Choroid plexus epithelial cell (primary cell): ENCODE measurements at regions not wholly inside any gene's neighbourhood (a gene's known extent, or its start where the extent isn't known, plus 50 kb on each side); places are given as distances from the start of the nearest gene placed in this dataset.

Experiments used
- DNase-seq: peaks from one replicate; pipeline ENCODE4 v3.0.0-alpha.2; 2010; ENCODE audit warnings: low read depth
- H3K4me3 ChIP-seq: 2 replicates; pipeline ENCODE4 v1.5.1; 2011; ENCODE audit warnings: low read depth, mild to moderate bottlenecking, control low read depth, low read length, moderate library complexity
- TF ChIP-seq, protein P1 (sequence below): conservative IDR thresholded peaks from 2 replicates; pipeline ENCODE4 v1.5.1; 2011; ENCODE audit warnings: low read depth, mild to moderate bottlenecking, control low read depth, inconsistent platforms, low read length, moderate library complexity

- no peak overlapping the region for H3K4me3 ChIP-seq
- DNase-seq: no peak
- TF ChIP-seq, protein P1, sequence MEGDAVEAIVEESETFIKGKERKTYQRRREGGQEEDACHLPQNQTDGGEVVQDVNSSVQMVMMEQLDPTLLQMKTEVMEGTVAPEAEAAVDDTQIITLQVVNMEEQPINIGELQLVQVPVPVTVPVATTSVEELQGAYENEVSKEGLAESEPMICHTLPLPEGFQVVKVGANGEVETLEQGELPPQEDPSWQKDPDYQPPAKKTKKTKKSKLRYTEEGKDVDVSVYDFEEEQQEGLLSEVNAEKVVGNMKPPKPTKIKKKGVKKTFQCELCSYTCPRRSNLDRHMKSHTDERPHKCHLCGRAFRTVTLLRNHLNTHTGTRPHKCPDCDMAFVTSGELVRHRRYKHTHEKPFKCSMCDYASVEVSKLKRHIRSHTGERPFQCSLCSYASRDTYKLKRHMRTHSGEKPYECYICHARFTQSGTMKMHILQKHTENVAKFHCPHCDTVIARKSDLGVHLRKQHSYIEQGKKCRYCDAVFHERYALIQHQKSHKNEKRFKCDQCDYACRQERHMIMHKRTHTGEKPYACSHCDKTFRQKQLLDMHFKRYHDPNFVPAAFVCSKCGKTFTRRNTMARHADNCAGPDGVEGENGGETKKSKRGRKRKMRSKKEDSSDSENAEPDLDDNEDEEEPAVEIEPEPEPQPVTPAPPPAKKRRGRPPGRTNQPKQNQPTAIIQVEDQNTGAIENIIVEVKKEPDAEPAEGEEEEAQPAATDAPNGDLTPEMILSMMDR: no peak
Measured at GRCh38 chr5:176733406-176734262, 76.7 kb upstream of the UNC5A start.

DNA sequence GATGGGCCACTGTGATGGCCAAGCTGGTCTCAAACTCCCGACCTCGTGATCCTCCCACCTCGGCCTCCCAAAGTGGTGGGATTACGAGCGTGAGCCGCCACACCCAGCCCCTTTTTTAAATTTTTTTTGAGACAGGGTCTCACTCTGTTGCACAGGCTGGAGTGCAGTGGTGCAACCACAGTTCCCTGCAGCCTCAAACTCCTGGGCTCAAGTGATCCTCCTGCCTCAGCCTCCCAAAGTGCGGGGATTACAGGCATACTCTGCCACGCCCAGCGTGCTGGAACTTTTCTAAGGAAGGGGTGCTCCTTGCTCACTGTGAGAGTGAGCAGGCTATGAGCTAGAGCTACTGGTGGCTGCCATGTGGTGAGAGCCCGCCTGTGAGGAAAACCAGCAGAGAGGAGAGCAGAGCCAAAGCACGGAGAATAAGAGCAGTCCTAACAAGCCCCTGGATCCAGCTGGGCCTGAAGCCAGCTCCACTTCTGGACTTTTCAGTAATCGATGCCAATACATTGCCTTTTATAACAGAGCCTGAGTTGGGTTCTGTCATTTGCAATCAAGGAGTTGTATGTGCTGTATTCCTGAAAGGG is 75.5 kb upstream of the UNC5A start:
- DNase-seq: no peak
- H3K4me3 ChIP-seq: no peak overlapping the region
- TF ChIP-seq, protein P1: no peak

- no peak overlapping the region for H3K4me3 ChIP-seq
- no peak for DNase-seq
- TF ChIP-seq, protein P1: no peak
Measured at GRCh38 chr5:176735383-176736265, 74.7 kb upstream of the UNC5A start.

- DNase-seq: no peak
Measured at GRCh38 chr5:176736301-176736930, 73.9 kb upstream of the UNC5A start.

DNA sequence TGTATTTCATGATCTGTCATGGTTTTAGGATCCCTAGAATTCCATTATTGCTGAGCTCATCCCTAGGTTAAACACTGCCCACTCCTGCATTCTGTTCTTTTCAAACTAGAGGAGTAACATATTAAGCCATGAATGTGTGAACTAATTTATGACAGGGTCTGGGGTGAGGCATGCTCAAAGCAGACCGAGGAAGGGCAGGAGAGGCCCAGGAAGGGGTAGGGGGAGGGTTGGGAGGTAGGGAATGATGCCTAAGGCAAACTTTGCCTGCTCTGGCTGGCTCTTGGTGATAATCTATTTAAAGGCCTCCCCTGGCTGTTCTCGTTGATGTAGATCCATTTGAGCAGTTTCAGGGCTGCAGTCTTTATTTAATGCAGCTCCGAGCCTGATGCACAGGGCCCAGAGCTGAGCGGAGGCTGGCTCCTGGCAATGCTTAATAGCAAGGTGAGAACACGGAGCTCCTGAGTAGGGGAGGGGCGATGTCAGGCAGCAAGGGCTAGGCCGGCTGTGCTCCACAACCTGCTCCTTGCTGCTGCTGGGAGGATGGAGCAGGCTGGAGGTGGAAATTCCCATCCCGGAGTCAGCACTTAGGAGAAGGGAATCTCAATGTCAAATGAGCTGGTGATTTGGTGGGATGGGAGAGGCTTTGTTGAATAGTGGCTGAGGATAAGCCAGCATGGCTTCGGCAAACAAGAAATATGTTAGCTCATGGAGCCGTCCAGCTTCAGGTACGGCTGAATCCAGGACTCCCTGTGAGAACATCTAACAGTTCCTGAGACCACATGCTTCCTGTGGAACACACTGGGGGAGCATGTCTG is 73.2 kb upstream of the UNC5A start:
- H3K4me3 ChIP-seq: no peak overlapping the region
- DNase-seq: no peak
- TF ChIP-seq, protein P1: no peak

More at GRCh38 chr5:176736301-176736930, 73.9 kb upstream of the UNC5A start:
- H3K4me3 ChIP-seq: no peak overlapping the region
- TF ChIP-seq, protein P1: no peak
